ENCODE measurements at regions not wholly inside any gene's neighbourhood (a gene's known extent, or its start where the extent isn't known, plus 50 kb on each side); places are given as distances from the start of the nearest gene placed in this dataset.

- ChIA-PET CTCF (no interaction called here), POLR2A (no interaction called here)
- no peak overlapping the region for H3K27ac ChIP-seq (ENCODE audit: low read length)
- peaks cover 4% of the 10 kb centered on the region; the same call in 1 of the 2 replicates for H3K4me1 ChIP-seq (ENCODE audit: control insufficient read depth, insufficient read depth, low read length)
- TF ChIP-seq POLR2AphosphoS5 (IDR thresholded peaks at IDR 0.05; ENCODE audit: low read depth, low read length) (no peak), SIN3A (IDR thresholded peaks at IDR 0.05; ENCODE audit: borderline replicate concordance, insufficient read depth, low read depth, low read length) (no peak), CTCF (IDR thresholded peaks at IDR 0.05) (no peak), TCF7L2 (IDR thresholded peaks at IDR 0.05; ENCODE audit: low read depth, low read length) (no peak)
- TF ChIP-seq, protein P1, sequence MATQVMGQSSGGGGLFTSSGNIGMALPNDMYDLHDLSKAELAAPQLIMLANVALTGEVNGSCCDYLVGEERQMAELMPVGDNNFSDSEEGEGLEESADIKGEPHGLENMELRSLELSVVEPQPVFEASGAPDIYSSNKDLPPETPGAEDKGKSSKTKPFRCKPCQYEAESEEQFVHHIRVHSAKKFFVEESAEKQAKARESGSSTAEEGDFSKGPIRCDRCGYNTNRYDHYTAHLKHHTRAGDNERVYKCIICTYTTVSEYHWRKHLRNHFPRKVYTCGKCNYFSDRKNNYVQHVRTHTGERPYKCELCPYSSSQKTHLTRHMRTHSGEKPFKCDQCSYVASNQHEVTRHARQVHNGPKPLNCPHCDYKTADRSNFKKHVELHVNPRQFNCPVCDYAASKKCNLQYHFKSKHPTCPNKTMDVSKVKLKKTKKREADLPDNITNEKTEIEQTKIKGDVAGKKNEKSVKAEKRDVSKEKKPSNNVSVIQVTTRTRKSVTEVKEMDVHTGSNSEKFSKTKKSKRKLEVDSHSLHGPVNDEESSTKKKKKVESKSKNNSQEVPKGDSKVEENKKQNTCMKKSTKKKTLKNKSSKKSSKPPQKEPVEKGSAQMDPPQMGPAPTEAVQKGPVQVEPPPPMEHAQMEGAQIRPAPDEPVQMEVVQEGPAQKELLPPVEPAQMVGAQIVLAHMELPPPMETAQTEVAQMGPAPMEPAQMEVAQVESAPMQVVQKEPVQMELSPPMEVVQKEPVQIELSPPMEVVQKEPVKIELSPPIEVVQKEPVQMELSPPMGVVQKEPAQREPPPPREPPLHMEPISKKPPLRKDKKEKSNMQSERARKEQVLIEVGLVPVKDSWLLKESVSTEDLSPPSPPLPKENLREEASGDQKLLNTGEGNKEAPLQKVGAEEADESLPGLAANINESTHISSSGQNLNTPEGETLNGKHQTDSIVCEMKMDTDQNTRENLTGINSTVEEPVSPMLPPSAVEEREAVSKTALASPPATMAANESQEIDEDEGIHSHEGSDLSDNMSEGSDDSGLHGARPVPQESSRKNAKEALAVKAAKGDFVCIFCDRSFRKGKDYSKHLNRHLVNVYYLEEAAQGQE (IDR thresholded peaks at IDR 0.05; ENCODE audit: insufficient read depth in 1 of 2, low read depth in 2 of 2, low read length in 1 of 2), result no peak
- no peaks in the 10 kb centered on the region for H3K36me3 ChIP-seq (ENCODE audit: control insufficient read depth, insufficient read depth, low read length)
- no TSS peak for BruUV-seq (replicated peaks)
- intact Hi-C loops (cut with micrococcal nuclease; ENCODE audit: unreplicated experiment) (no loop called here), in situ Hi-C loops (cut with HindIII; ENCODE audit: low pct_unique_long_range_greater_than_20kb, low sequenced_read_pairs) (no loop called here)
- H3K4me3 ChIP-seq (ENCODE audit: low read depth in 2 of 2, low read length in 2 of 2), result no peak overlapping the region
- ATAC-seq (no peak), DNase-seq (ENCODE audit: low read depth, low spot score) (no peak)
- H3K9me3 ChIP-seq (ENCODE audit: control insufficient read depth, insufficient read depth, low read depth, low read length), result no peaks in the 10 kb centered on the region
- no peaks in the 10 kb centered on the region for H3K27me3 ChIP-seq (ENCODE audit: control insufficient read depth, insufficient read depth, low read length)
Measured at GRCh38 chr11:94705891-94706615, 62.1 kb upstream of the AMOTL1 start.

DNA sequence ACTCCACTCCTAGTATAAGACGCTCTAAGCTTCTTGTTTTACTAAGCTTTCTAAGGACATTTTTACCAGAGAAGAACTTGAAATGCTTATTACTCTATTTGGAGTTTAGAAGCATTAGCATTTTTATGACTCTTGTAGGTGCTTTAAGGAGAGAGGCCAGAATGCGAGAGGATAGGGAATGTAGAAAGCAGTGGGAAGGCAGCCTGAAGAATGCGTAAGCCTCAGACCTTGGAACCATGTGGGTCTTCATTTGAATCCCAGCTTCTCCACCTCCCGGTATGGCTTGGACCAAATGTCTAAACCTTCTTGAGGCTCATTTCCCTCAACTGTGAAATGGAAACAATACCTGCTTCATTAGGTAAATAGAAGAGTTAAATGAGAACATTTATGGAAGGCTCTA, 60.0 kb upstream of the AMOTL1 start:
- ATAC-seq, result no peak
- POLR2A ChIA-PET, result no interaction called here

More for the DNA sequence above, 60.0 kb upstream of the AMOTL1 start:
- Histone ChIP-seq H3K4me1 (ENCODE audit: control insufficient read depth, insufficient read depth, low read length) (peaks cover 4% of the 10 kb centered on the region; the same call in 1 of the 2 replicates), H3K9me3 (ENCODE audit: control insufficient read depth, insufficient read depth, low read depth, low read length) (no peaks in the 10 kb centered on the region), H3K36me3 (ENCODE audit: control insufficient read depth, insufficient read depth, low read length) (no peaks in the 10 kb centered on the region), H3K27ac (ENCODE audit: low read length) (no peak overlapping the region), H3K4me3 (ENCODE audit: low read depth in 2 of 2, low read length in 2 of 2) (no peak overlapping the region), H3K27me3 (ENCODE audit: control insufficient read depth, insufficient read depth, low read length) (no peaks in the 10 kb centered on the region)
- TF ChIP-seq TCF7L2 (IDR thresholded peaks at IDR 0.05; ENCODE audit: low read depth, low read length) (no peak), CTCF (IDR thresholded peaks at IDR 0.05) (no peak), POLR2AphosphoS5 (IDR thresholded peaks at IDR 0.05; ENCODE audit: low read depth, low read length) (no peak), SIN3A (IDR thresholded peaks at IDR 0.05; ENCODE audit: borderline replicate concordance, insufficient read depth, low read depth, low read length) (no peak)
- TF ChIP-seq, protein P1 (IDR thresholded peaks at IDR 0.05; ENCODE audit: insufficient read depth in 1 of 2, low read depth in 2 of 2, low read length in 1 of 2), result no peak
- no peak for DNase-seq (ENCODE audit: low read depth, low spot score)
- intact Hi-C loops (cut with micrococcal nuclease; ENCODE audit: unreplicated experiment) (no loop called here), in situ Hi-C loops (cut with HindIII; ENCODE audit: low pct_unique_long_range_greater_than_20kb, low sequenced_read_pairs) (no loop called here)
- CTCF ChIA-PET, result no interaction called here
- no TSS peak for BruUV-seq (replicated peaks)

All from Panc1 (cell line).